SW480 (cell line): ENCODE measurements at regions not wholly inside any gene's neighbourhood (a gene's known extent, or its start where the extent isn't known, plus 50 kb on each side); places are given as distances from the start of the nearest gene placed in this dataset.
A peak's percentile ranks its signal among the peaks of the same experiment; 100 is the strongest.

ENCODE experiments used
- DNase-seq: peaks from one replicate; pipeline ENCODE4 v3.0.0-alpha.2; 2016; ENCODE audit warnings: low spot score

GRCh38 chr2:19235308-19235707, 123.1 kb downstream of the OSR1 start:
- no peak for DNase-seq

DNA sequence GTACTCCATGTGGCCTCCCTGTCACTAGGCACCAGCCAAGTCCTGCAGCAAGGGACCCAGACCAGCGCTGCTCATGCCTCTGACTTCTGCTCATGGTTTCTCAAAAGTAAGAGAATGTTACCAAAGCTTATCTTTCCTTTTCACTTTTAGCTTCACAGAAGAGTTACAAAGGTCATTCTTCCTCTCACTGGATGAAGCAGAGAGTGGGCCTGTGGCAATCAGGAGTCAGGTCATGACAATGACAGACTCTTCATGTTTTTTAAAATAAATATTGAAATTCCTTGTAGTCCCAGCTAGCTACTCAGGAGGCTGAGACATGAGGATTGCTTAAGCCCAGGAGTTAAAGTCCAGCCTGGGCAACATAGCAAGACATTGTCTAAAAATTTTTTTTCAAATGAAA, 126.1 kb downstream of the OSR1 start:
- DNase-seq: no peak

DNA sequence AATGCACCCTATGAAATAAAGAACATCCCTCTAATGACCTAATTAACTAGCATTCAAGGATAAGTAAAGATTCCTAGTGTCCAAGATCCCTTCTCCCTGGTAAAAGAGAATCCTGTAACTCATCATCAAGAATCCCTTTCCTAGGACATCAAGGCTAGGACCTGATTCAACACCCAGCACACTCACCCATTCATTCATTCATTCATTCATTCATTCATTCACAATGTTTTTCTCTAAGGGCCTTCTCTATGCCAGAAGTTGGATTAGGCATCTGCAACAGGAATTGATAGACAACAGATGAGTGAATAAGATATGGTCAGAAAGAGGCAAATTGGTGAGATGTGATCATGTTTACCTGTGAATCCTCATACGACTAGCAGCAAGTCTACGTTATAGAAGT, 126.8 kb downstream of the OSR1 start:
- DNase-seq: no peak

GRCh38 chr2:19230626-19231025, 127.8 kb downstream of the OSR1 start:
- DNase-seq: no peak

DNA sequence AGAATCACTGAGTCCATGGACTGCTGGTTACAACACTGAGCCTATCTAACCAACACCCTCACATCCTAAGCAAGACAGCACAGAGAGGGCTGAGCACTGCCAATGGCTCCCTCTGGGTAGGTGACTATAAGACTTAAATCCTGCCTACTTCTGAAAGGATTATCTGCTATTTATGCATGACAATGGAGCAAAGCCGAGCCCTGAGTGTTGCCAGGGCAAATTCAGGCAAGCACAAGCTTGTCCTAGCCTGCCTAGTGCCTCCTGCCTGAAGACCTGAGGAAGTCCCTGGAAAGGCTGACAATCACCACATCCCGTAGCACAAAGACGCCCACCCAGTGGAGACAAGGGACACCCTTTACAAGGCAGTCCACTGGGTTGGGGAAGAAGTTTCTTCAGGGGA, 129.7 kb downstream of the OSR1 start:
- DNase-seq: peak; percentile 7

DNA sequence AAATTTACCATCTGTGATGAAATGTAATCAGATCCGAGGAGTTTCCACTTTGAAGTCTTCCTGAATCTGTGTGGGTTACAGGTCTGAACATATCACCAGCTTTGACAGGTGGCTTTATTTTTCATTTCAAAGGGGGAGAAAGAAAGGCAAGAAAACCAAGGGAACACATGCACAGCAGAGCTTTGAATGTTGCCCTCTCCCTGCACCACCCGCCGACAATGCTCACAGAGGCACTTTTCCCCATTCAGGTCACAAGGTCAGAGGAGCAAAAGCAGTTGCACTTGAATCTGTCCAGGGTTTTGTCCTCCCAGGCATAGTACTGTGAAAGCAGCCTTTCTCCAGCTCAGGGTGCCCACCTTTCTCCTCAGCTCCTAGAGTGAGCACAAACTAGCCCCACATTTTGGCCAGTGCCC, 130.2 kb downstream of the OSR1 start:
- no peak for DNase-seq

- DNase-seq: no peak
Observed at GRCh38 chr2:19226871-19227270, 131.6 kb downstream of the OSR1 start.

GRCh38 chr2:19226386-19226785, 132.0 kb downstream of the OSR1 start:
- no peak for DNase-seq

DNA sequence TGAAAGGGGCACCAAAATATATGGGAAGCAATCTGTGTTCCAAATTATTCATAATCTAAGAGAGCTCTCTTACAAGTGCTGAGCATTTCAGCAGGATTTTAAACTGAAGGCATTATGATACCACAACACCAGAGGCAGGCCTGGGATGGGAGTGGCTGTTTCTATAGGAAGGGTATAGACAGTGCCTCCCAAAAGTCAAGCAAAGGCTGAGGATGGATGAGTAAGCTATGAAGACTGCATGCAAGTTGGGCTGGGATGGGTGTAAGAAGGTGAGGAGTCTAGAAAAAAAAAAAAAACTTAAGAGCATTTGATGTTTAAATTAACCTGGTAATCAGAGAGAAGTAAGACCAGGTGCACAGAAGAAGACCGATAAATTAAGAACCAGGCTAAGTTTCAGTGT, 132.5 kb downstream of the OSR1 start:
- no peak for DNase-seq

DNA sequence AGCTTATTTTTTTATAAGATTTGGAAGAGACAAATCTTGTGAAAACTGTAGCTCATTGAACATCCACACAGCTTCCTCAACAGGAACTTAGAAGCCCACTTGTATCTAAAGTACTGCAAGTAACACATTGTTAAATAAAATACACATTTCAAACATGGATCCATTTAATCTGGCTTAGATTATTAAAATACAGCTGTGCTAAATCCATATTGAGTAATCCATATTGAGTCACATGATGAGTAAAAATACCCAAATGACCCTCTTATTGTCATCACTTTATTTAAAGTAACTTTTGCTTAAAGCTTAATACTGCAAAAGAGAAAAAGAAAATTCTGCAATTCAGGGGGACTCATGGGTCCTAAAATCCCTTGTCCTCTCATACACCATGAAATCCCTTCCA, 133.3 kb downstream of the OSR1 start:
- DNase-seq: no peak

DNA sequence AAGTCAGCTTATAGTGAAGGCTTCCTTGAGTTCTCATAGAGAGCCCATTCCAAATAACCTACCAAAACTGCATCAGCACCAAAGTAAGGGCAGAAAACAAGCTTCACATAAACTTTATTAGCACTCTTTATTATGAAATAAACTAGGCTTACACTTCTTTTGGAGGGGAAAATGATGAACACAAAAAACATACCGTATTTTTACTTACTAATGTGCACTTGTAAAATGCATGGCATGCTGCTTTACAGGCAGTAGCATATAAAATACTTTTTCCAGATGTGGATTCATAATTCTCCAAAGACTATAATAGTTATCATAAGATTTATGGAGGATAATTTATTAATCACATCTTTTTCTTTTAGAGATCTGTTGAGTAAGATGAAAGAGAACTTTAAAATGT, 133.9 kb downstream of the OSR1 start:
- DNase-seq: no peak

- DNase-seq: no peak
Observed at GRCh38 chr2:19224011-19224410, 134.4 kb downstream of the OSR1 start.

GRCh38 chr2:19219060-19219459, 139.4 kb downstream of the OSR1 start:
- DNase-seq: no peak

- no peak for DNase-seq
Observed at GRCh38 chr2:19218166-19218565, 140.3 kb downstream of the OSR1 start.

- DNase-seq: no peak
Observed at GRCh38 chr2:19216676-19217602, 141.5 kb downstream of the OSR1 start.

DNA sequence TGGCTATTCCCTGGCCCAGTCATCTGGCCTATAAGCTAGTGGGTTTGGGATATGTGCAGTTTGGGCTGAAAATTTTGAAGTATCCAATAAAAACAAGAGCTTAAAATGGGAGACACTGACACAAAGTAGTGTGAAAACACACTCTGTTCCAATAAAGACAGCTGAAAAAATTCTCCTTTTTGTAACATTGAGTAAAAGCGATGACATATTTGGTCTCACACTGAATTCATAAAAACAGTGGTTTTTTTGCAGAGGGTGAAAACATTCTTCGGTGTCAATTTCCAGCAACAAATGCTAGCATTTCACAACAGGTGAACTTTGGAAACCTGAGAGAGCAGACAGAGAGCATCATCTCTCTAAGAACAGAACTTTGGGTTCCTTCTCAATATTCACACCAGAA, 142.2 kb downstream of the OSR1 start:
- DNase-seq: no peak

GRCh38 chr2:19214682-19215391, 143.6 kb downstream of the OSR1 start:
- DNase-seq: no peak

GRCh38 chr2:19209575-19210341, 148.7 kb downstream of the OSR1 start:
- DNase-seq: no peak

- DNase-seq: no peak
Observed at GRCh38 chr2:19208479-19209199, 149.8 kb downstream of the OSR1 start.

DNA sequence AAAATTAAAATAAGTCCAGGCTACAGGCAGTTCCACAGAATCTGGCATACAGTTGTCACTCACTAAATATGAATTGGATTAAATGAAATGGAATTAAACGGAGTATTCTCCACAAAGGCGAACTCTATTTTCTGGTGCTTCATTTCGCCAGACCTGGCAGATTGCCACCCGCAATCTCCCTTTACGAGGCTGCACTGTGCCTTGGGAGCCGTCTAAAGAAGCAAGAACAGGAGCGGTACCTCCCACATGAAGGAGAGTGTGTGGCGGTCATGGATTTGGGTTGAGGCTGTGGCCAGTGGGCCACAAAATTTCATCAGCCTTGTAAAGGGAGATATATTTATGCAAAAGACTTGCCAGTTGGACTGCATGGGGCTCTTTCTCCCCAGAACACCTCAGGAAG, 151.0 kb downstream of the OSR1 start:
- no peak for DNase-seq

- no peak for DNase-seq
Observed at GRCh38 chr2:19205983-19206533, 152.4 kb downstream of the OSR1 start.

GRCh38 chr2:19203866-19204265, 154.6 kb downstream of the OSR1 start:
- DNase-seq: no peak
